Panc1 (cell line): ENCODE measurements at regions not wholly inside any gene's neighbourhood (a gene's known extent, or its start where the extent isn't known, plus 50 kb on each side); places are given as distances from the start of the nearest gene placed in this dataset.

Experiments
- ATAC-seq: fragments of 200-7000 bp; cut with Tn5 transposase; 2 replicates; pipeline ENCODE4 v1.9.1; 2020; ENCODE audit warnings: mild to moderate bottlenecking, moderate library complexity
- BruUV-seq: library from RNA; stranded (reverse); fragments of 400-500 nt; replicated peaks from 2 replicates; lab custom pipeline; 2021; lab: Mats Ljungman, UMichigan
- CTCF ChIA-PET: fragments of 300-600 bp; sonication (Branson Sonifier 250); formaldehyde crosslinking; loops from one replicate; lab custom pipeline; 2022; ENCODE audit warnings: antibody characterized with exemption; lab: Charles Lee
- POLR2A ChIA-PET: fragments of 300-600 bp; sonication (Branson Sonifier 250); formaldehyde crosslinking; loops from one replicate; lab custom pipeline; 2022; ENCODE audit warnings: antibody characterized with exemption; lab: Charles Lee
- DNase-seq: peaks from one replicate; pipeline ENCODE4 v3.0.0-alpha.2; 2010; ENCODE audit warnings: low read depth, low spot score
- H3K27ac ChIP-seq: 2 replicates; pipeline ENCODE4 v1.5.1; 2011; ENCODE audit warnings: mild to moderate bottlenecking, low read length, inconsistent platforms
- H3K27me3 ChIP-seq: fragments of 200-500 bp; sonication (Bioruptor generic); 2 replicates; pipeline ENCODE4 v1.6.0; 2014; ENCODE audit warnings: low read length, inconsistent platforms; ENCODE audit not compliant: control insufficient read depth, insufficient read depth
- H3K36me3 ChIP-seq: fragments of 200-500 bp; sonication (Bioruptor generic); 2 replicates; pipeline ENCODE4 v1.5.1; 2014; ENCODE audit warnings: inconsistent platforms, mild to moderate bottlenecking, low read length, moderate library complexity; ENCODE audit not compliant: control insufficient read depth, insufficient read depth
- H3K4me1 ChIP-seq: 2 replicates; pipeline ENCODE4 v1.5.1; 2011; ENCODE audit warnings: inconsistent platforms, mild to moderate bottlenecking, low read length, moderate library complexity; ENCODE audit not compliant: control insufficient read depth, insufficient read depth
- H3K4me3 ChIP-seq, 2 experiments: 2 replicates each; pipeline ENCODE4 v1.5.1; 2011 to 2012; ENCODE audit warnings: low read depth in 2 of 2, low read length in 2 of 2, mild to moderate bottlenecking in 2 of 2, inconsistent platforms in 1 of 2, moderate library complexity in 1 of 2
- H3K9me3 ChIP-seq: fragments of 200-500 bp; sonication (Bioruptor generic); 2 replicates; pipeline ENCODE4 v1.5.1; 2014; ENCODE audit warnings: low read depth, mild to moderate bottlenecking, inconsistent platforms, low read length, moderate library complexity; ENCODE audit not compliant: control insufficient read depth, insufficient read depth
- CTCF ChIP-seq: fragments of 450-650 bp; IDR thresholded peaks from 2 replicates; pipeline ENCODE4 v1.5.1; 2017; ENCODE audit warnings: mild to moderate bottlenecking
- POLR2AphosphoS5 ChIP-seq: IDR thresholded peaks from 2 replicates; pipeline ENCODE4 v1.6.1; 2012; ENCODE audit warnings: mild to moderate bottlenecking, low read depth, low read length, moderate library complexity
- REST ChIP-seq, 2 experiments: IDR thresholded peaks; 2 replicates each; pipeline ENCODE4 v1.6.1; 2011 to 2012; ENCODE audit warnings: low read depth in 2 of 2, control low read depth in 1 of 2, low read length in 1 of 2, mild to moderate bottlenecking in 1 of 2, moderate library complexity in 1 of 2; ENCODE audit not compliant: insufficient read depth in 1 of 2
- SIN3A ChIP-seq: IDR thresholded peaks from 2 replicates; pipeline ENCODE4 v1.6.1; 2012; ENCODE audit warnings: low read depth, mild to moderate bottlenecking, low read length, moderate library complexity, borderline replicate concordance; ENCODE audit not compliant: insufficient read depth
- TCF7L2 ChIP-seq: IDR thresholded peaks from 2 replicates; pipeline ENCODE4 v1.6.1; 2011; ENCODE audit warnings: mild to moderate bottlenecking, low read depth, low read length, inconsistent platforms
- in situ Hi-C: cut with HindIII; loops from 2 replicates; pipeline ENCODE4 v1.10.0; 2016; ENCODE audit warnings: low sequenced_read_pairs, low pct_unique_long_range_greater_than_20kb
- intact Hi-C: fragments of 100-400 bp; cut with micrococcal nuclease; formaldehyde crosslinking; loops from one replicate; pipeline ENCODE4 v1.10.0; 2022; ENCODE audit not compliant: unreplicated experiment

GRCh38 chr5:129245489-129245888 lies 150.9 kb downstream of the ISOC1 start:
- Histone ChIP-seq H3K9me3 (no peaks in the 10 kb centered on the region), H3K27me3 (no peaks in the 10 kb centered on the region), H3K4me3 (no peak overlapping the region), H3K27ac (no peak overlapping the region), H3K4me1 (no peaks in the 10 kb centered on the region), H3K36me3 (no peaks in the 10 kb centered on the region)
- POLR2A ChIA-PET = no interaction called here
- in situ Hi-C loops (no loop called here), intact Hi-C loops (no loop called here)
- CTCF ChIA-PET = no interaction called here
- no TSS peak for BruUV-seq
- TF ChIP-seq POLR2AphosphoS5 (no peak), SIN3A (no peak), CTCF (no peak), REST (IDR thresholded peaks at IDR 0.05; ENCODE audit: insufficient read depth in 1 of 2, low read depth in 2 of 2, low read length in 1 of 2) (no peak), TCF7L2 (no peak)
- ATAC-seq (no peak), DNase-seq (no peak)

- DNase-seq (no peak), ATAC-seq (no peak)
- Histone ChIP-seq H3K4me1 (no peaks in the 10 kb centered on the region), H3K27ac (no peak overlapping the region), H3K9me3 (no peaks in the 10 kb centered on the region), H3K4me3 (no peak overlapping the region), H3K36me3 (no peaks in the 10 kb centered on the region), H3K27me3 (no peaks in the 10 kb centered on the region)
- no TSS peak for BruUV-seq
- POLR2A ChIA-PET = no interaction called here
- TF ChIP-seq POLR2AphosphoS5 (no peak), TCF7L2 (no peak), REST (IDR thresholded peaks at IDR 0.05; ENCODE audit: insufficient read depth in 1 of 2, low read depth in 2 of 2, low read length in 1 of 2) (no peak), SIN3A (no peak), CTCF (no peak)
- intact Hi-C loops = no loop called here
- CTCF ChIA-PET = no interaction called here
- in situ Hi-C loops = no loop called here
These were observed 151.5 kb downstream of the ISOC1 start for GRCh38 chr5:129246088-129246487.
